ENCODE measurements at regions not wholly inside any gene's neighbourhood (a gene's known extent, or its start where the extent isn't known, plus 50 kb on each side); places are given as distances from the start of the nearest gene placed in this dataset.
"Not testable (repeated sequence)": the region's sequence is repeated elsewhere in the genome, so short reads cannot be mapped to it uniquely, and the experiment has no call there.

DNA sequence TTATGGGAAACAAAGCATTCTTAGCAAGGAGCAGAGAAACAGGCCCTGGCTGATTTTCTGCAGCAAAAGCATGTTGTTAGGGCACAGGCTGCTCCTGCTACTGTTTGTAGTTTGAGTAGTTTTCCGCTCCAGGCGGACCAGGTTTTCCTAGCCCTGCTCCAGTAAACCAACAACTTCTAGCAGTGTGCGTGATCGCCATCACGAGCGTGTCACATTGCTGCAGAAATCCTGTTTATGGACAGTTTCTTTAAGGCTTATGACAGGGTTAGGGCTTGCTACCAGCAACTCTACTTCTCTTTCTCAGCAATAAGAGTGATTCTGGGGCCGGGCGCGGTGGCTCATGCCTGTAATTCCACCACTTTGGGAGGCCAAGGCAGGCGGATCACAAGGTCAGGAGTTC lies 803.9 kb upstream of the CDH10 start:
- no peak for DNase-seq

DNA sequence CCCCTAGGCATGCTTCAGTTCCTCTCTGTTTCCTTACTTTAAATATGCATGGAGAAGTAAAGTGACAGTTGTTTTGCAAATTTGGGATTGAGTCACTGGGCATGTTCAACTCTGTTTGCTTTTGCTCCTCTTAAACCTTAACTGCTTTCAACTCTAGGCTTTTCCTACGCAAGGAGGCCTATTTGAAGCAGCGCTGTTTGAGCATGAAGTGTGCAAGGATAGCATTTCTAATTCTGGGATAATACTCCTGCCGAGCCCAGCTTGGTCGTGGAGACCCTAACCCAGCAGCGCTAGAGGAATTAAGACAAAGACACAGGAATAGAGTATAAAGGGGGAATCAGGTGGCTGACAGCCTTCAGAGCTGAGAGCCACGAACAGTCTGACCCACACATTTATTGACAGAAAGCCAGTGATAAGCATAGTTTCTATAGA lies 803.4 kb upstream of the CDH10 start:
- no peak for DNase-seq

DNA sequence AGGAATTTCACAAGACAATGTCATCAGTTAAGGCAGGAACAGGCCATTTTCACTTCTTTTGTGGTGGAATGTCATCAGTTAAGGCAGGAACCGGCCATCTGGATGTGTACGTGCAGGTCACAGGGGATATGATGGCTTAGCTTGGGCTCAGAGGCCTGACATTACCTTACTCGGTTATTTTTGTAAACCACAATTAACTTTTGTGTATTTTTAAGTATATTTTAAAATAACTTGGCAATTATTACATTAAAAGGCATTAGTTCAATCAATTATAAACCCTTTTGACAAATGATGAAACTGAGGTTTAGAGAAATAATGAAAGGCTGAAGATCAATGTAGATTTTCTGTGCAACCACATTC lies 801.3 kb upstream of the CDH10 start:
- not testable (repeated sequence) for DNase-seq

DNA sequence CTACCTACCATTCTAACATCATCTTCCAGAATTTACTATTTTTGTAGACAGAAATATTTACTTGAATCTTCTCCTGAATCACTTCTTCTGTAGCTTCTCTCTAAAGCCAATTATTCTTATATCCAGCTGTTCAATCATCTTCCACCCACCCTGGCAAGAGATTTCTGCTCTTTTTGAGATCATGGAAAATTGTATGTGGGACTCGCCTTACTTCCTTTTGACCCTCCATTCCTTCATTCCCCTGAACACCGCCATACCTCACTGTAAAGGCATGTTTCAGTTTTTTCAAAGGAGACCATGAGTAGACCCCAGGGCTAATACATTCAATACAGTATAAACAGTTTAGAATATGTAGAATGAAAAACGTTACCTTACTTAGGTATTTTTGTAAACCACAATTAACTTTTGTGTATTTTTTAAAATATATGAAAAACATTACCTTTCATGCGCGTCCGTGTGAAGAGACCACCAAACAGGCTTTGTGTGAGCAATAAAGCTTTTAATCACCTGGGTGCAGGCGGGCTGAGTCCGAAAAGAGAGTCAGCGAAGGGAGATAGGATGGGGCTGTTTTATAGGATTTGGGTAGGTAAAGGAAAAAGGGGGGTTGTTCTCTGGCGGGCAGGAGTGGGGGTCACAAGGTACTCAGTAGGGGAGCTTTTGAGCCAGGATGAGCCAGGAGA lies 800.7 kb upstream of the CDH10 start:
- DNase-seq, result not testable (repeated sequence)

DNA sequence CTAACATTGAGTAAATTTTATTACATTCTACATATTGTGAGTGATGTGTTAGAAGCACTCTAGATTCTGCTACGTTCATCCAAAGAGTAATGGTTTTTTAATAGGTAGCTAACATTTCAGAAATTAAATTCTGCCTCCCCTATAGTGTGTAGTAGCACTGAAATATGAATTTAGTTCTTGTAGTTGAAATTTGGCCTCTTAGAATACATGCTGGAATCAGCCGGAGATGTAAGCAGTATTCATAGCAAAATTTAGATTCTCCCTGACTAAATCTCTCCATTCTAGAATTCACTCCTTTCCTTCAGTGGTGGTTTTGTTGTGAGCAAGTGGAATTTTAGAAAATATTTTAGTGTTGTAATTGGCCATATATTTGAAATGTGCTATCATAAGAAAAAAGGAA lies 799.9 kb upstream of the CDH10 start:
- no peak for DNase-seq

DNA sequence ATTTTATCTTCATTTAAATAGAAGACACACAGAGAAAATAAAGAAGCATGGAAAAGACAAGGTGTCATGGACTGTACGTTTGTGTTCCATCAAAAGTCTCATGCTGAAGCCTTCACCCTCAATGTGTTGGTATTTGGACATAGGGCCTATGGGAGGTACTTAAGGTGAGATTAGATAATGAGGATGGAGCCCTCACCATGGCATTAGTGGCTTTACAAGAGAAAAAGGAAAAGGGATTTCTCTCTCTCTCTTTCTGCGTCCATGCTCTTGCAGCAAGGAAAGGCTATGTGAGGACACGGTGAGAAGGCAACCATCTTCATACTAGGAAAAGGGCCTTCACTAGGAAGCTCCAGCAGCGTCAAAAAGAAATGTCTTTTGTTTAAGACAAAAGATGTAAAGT lies 797.0 kb upstream of the CDH10 start:
- DNase-seq, result no peak

DNA sequence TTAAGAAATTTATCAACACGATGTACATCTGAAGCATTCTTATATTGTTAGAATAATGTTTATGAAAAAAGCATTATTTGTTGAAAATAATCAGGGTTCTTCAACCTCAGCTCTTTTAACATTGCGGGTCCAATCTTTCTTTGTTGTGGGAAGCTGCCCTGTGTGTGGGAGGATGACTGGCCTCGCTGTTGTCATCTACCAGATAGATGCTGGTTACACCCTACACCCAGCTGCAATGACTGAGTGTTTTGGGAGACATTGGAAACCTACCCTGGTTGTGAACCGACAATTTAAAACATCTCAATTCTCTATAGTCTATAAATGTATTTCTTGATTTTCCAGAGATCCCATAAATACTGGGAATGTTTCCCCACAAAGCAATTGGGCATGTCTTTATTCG lies 794.2 kb upstream of the CDH10 start:
- no peak for DNase-seq

DNA sequence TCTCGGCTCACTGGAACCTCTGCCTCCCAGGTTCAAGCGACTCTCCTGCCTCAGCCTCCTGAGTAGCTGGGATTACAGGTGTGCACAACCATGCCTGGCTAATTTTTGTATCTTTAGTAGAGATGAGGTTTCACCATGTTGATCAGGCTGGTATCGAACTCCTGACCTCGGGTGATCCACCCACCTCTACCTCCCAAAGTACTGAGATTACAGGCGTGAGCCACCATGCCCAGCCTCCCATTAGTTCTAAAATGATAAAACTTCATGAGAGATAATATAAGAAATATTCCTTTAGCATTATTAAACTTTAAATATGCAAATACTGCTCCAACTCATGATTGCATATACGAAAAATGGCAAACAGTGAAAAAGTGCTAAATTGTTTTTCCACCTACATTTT lies 793.6 kb upstream of the CDH10 start:
- DNase-seq, result not testable (repeated sequence)

DNA sequence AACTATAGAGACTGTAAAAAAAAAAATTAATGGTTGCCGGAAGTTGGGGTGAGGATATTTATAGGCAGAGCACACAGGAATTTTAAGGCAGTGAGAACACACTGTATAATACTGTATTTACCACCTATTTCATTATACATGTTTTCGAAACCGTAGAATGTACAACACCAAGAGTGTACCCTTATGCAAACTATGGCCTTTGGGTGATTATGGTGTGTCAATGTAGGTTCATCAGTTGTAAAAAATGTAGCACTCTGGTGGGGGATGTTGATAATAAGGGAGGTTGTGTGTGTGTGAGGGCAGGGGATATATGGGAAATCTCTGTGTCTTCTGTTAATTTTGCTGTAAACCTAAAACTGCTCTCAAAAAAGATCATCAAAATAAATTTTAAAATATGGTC lies 791.7 kb upstream of the CDH10 start:
- no peak for DNase-seq

DNA sequence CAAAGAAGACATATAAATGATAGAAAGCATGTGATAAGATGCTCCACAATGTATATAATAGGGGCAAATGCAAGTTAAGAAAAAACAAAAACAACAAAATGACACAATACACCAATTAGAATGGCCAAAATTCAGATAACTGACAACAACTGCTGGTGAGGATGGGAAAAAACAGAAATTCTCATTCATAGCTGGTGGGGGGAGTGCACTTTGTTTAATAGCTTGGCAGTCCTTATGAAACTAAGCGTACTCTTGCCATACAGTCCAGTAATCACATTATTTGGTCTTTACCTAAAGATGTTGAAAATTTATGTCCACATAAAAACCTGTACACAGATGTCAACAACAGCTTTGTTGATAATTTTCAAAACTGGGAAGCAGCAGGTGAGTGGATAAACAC lies 791.1 kb upstream of the CDH10 start:
- DNase-seq, result no peak

DNA sequence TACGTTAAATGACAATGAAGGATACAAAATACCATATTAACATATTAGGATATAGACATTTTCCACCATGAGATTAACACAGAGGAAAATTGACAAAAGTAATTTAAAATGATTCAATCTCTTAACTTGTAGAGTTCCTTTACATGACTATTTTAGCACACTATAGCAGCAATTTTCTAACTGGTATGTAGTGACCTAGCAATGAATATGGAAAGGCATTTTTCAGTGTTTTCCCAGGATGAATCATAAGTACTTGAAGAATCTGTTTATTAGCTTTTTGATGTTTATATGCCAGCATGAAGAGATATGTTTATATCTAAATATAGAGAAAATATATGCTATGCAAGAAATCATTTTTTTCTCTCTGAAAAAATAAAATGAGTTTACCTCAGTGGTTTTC lies 782.5 kb upstream of the CDH10 start:
- no peak for DNase-seq

DNA sequence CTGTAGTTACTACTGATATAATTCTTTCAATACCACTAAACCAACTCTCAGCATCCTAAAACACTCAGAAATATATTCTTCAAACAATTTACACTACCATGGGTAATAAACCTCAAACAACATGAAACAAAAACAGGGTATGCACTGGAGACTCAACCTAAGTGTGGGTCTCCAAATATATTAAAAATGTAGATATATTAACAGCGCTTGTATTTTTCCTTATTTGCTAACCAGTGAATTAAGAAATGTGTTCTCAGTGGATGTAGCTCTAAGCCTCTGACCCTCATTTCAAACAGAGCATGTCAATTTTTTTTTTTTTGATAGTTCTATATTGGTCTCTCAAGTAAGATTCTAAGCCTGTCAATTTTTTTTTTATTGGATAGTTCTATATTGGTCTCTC lies 778.5 kb upstream of the CDH10 start:
- no peak for DNase-seq

DNA sequence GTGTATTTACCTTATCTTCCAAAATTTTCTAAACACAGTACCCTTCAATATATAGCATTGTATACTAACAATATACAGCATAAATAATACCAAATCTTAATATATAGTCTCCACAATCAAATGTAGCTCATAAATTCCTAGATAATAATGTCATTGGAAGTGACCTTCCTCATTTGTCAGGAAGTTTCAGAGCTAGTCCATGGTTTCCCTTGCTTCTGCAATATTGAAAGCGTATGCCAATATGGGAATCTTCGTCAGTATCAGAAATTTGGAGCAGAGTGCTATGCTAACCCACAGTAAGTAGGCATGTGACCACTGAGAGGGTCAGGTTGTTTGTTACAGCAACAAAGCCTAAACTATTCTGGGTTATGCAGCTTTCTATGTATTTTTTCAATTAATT lies 774.9 kb upstream of the CDH10 start:
- DNase-seq, result no peak

DNA sequence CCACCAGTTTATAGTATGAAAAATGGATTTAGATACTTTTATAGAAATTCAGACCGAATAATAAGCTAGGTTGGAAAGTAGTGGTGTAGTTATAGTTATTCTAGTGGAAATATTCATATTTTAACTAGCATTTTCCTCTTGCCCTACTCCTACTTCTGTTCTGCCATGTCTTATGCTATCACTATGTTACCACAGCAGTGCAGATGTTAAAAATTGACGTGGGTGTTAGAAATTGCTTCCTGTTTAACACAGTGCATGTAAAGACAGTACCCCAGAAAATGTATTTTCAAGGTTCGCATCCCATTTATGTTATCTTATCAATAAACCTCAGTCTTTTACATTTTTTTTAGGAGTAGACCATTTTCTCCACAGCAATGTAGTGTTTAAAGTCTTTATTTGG lies 774.2 kb upstream of the CDH10 start:
- no peak for DNase-seq

DNA sequence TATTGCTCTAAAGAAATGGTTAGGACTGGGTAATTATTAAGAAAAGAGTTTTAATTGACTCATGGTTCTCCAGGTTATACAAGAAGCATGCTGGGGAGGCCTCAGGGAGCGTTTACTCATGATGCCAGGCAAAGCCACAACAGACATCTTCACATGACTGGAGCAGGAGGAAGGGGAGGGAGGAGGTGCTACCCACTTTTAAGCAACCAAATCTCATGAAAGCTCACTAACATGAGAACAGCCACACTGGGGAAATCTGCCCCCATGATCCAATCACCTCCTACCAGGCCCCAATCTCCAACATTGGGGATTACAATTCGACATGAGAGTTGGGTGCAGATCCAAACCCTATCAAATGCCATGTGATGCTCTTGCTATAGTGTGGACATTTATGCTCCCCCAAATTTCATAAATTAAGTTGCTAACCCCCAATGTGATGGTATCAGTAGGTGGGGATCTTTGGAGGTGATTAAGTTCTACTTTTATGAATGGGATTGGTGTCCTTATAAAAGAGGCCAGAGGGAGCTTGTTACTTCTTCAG lies 773.6 kb upstream of the CDH10 start:
- no peak for DNase-seq

DNA sequence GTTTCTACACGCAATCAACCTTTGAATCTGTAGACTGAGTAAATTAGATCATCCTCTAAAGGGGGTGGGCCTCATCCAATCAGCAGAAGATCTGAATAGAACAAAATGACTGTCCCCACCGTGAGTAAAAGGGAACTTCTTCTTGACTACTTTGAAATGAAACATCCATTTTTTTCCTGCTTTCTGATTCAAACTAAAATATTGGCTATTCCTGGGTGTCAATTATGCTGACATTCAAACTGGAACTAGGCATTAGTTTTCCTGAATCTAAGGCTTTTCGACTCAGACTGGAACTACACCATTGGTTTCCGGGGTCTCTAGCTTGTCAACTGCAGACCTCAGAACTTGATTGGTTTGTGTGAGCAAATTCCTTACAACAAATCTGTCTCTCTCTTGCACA lies 772.2 kb upstream of the CDH10 start:
- DNase-seq, result no peak

DNA sequence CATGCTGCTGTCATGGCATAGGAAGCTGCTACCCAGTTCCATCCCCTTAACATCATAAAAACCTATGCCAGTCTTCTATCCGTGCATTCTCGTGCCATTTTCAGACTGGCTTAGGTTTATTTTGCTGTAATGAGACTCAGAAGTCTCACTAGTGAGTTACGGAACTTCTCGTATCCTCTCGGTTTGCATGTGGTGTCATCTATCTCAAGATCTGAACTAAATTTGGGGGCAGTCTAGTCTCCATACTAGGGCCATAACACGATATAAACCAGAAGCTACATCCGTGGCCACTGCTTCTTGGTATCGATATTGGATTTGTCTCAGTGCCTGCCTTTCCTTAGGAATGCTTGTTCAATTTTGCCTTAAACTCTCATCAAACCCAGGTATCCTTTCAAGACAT lies 771.2 kb upstream of the CDH10 start:
- no peak for DNase-seq

DNA sequence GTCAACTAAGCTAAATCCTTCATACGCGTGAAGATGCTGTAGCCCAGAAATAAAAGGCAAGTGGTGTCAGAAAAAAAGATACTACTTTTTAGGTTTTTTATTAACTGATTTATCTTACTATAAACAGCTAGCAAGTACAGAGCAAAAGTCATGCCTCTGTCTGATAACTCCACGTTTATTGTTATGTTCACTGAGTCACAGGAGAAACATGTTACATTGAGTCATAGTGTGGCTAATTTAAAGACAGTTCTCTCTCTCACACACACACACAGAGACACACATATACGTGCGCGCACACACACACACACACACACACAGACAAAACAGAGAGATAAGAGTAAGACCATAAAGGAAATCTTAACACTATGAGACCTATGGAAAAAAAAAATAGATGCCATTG lies 770.0 kb upstream of the CDH10 start:
- DNase-seq, result no peak

DNA sequence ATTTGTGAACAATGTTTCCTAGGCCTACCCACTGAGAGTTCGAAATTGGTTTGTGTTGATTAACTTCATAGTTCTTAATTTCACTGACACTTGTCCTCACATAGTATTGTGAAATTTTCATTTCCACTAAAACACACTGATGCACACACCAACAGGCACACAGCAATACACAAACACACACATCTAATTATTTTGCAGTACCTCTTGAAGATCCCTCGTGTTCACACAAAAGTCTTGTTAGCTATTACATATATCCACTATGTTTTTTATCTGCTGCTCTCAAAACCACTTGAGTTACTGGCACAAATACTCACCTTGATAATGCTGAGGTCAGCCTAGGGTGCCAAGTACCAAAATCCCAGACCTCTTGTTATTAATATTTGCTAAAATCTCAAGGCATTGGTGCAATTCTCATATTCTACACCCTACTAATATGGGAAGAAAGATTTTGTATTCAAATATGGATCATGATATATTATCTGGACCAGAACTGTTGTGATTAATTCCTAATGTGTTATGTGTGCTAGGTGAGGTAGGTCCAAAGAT lies 767.4 kb upstream of the CDH10 start:
- DNase-seq, result no peak

DNA sequence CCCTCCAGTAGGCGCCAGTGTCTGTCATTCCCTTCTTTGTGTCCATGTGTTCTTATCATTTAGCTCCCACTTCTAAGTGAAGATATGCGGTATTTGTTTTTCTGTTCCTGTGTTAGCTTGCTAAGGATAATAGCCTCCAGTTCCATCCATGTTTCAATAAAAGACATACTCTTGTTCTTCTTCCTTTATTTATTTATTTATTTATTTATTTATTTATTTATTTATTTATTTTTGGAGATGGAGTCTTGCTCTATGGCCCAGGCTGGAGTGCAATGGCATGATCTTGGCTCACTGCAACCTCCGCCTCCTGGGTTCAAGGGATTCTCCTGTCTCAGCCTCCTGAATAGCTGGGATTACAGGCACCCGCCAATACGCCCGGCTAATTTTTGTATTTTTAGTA lies 762.6 kb upstream of the CDH10 start:
- not testable (repeated sequence) for DNase-seq

DNA sequence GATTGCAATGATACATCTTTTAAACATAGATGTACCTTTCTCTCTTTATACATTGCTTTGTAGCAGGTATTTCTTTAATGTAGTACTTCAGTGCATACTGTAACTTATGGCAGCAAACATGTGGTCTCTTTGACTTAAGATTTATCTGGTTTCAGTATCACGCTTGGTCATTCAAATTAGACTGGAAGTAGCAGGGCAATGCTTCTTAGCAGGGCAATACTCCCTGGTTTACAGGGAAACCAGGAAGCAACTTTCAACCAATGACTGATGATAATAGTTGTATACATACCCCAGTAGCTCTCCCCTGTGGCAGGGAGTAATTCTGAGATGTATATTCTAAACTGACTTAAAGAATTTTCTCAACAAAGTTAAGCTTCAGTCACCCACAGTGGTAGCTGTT lies 761.1 kb upstream of the CDH10 start:
- no peak for DNase-seq

DNA sequence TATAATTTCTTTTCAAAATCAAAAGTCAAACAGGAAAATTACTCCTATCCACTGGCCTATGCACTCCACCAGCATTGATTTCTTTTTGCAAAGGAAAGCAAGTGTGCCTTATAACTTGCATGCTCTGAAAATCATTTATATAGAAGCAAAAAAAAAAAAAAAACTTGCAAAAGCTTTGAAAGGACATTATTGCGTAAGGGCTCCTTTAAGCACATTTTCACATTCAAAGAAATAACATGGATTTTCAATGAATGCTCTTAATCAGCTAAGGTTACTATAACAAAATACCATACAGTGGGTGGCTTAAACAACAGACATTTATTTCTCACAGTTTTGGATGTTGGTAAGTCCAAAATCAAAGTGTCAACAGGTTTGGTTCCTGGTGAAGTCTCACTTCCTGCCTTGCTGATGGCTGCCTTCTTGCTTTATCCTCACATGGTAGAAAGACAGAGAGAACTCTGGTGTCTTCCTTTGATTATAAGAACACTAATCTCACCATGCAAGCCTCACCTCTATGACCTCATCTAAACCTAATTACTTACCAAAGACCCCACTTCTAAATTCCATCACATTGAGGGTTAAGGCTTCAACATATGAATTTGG lies 755.2 kb upstream of the CDH10 start:
- DNase-seq, result no peak

DNA sequence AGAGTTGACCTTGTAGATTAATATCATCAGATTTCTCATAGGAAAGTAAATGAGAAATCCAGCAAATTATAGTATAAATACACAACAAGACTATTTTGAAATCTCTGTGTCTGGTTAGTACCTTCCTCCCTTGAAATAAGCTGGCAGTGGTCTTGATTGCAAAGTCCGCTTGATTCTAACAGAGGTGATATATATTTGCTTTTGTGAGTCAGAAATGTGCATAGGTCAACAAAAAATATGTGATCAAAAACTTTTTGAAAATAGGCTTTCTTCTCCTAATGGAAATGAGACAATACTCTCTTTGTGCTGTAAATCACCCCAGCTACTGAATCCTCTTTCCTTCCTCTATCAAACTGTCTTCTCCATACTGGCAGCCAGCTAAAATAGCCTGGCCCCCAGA lies 749.2 kb upstream of the CDH10 start:
- no peak for DNase-seq

DNA sequence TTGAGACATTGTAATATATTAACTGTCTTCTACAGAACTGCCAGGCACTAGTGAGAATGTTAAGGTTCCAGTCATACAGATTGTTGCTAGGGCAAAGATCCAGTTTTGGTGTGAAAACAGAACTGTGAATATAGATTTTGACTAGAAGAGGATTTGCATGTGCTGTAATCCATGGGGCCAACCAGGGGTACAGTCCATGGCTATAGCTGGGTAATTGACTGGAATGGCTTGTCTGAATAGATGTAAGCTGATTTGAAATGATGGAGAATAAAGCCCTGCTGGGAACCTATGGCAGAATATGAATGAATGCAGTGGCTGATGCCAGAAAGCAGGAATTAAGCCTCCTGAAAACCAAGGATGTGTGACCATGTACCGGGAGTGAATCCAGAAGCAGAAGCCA lies 748.5 kb upstream of the CDH10 start:
- no peak for DNase-seq

DNA sequence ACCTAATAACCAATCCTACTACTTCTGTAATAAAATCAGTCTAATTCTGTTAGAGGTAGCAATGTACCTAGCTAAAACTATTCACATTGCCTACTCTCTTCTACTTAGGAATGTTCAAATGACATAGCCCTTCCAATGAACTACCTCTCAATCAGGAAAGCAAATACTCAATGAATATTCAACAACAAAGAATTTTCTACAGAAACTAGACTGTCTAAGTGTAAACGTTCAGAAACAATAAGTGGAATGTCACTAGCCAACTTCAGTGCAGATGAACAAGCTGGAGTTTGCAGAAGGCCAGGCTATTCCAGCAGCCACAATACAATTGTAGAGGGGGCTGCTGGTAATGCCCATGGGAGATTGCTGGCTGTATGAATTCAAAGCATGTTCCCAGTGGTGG lies 743.2 kb upstream of the CDH10 start:
- no peak for DNase-seq

All from NCI-H2107 (cell line).